GM19324 (cell line): ENCODE measurements at regions not wholly inside any gene's neighbourhood (a gene's known extent, or its start where the extent isn't known, plus 50 kb on each side); places are given as distances from the start of the nearest gene placed in this dataset.
"Not testable (repeated sequence)": the region's sequence is repeated elsewhere in the genome, so short reads cannot be mapped to it uniquely, and the experiment has no call there.

Experiments used
- ATAC-seq: cut with Tn5 transposase; IDR thresholded peaks from one replicate; pipeline ENCODE4 v1.9.1; 2021; ENCODE audit warnings: mild to moderate bottlenecking, moderate library complexity; ENCODE audit not compliant: unreplicated experiment, low FRiP score

GRCh38 chr18:51569561-51569960 is 372.1 kb upstream of the MEX3C start:
- ATAC-seq: no peak

- ATAC-seq: not testable (repeated sequence)
Observed at GRCh38 chr18:51570071-51570470, 372.6 kb upstream of the MEX3C start.

- not testable (repeated sequence) for ATAC-seq
Observed at GRCh38 chr18:51573886-51574285, 376.4 kb upstream of the MEX3C start.

GRCh38 chr18:51575171-51575570 is 377.7 kb upstream of the MEX3C start:
- no peak for ATAC-seq

- ATAC-seq: no peak
Observed at GRCh38 chr18:51578406-51578980, 381.0 kb upstream of the MEX3C start.

- ATAC-seq: no peak
Observed at GRCh38 chr18:51580580-51580979, 383.1 kb upstream of the MEX3C start.

- ATAC-seq: no peak
Observed at GRCh38 chr18:51582551-51582950, 385.1 kb upstream of the MEX3C start.

- ATAC-seq: no peak
Observed at GRCh38 chr18:51588616-51589015, 391.1 kb upstream of the MEX3C start.

- no peak for ATAC-seq
Observed at GRCh38 chr18:51593931-51594330, 396.4 kb upstream of the MEX3C start.

- no peak for ATAC-seq
Observed at GRCh38 chr18:51603111-51603510, 405.6 kb upstream of the MEX3C start.

- ATAC-seq: no peak
Observed at GRCh38 chr18:51603551-51603950, 406.1 kb upstream of the MEX3C start.

- ATAC-seq: no peak
Observed at GRCh38 chr18:51610481-51610880, 413.0 kb upstream of the MEX3C start.

- ATAC-seq: no peak
Observed at GRCh38 chr18:51611326-51611725, 413.8 kb upstream of the MEX3C start.

GRCh38 chr18:51614033-51614432 is 416.6 kb upstream of the MEX3C start:
- ATAC-seq: no peak

GRCh38 chr18:51614967-51615571 is 417.6 kb upstream of the MEX3C start:
- ATAC-seq: no peak

- ATAC-seq: no peak
Observed at GRCh38 chr18:51617167-51617566, 419.7 kb upstream of the MEX3C start.

GRCh38 chr18:51617572-51618260 is 420.2 kb upstream of the MEX3C start:
- ATAC-seq: no peak

GRCh38 chr18:51619283-51619682 is 421.8 kb upstream of the MEX3C start:
- no peak for ATAC-seq

GRCh38 chr18:51621113-51621863 is 423.8 kb upstream of the MEX3C start:
- peak; percentile 52 for ATAC-seq

- no peak for ATAC-seq
Observed at GRCh38 chr18:51621864-51622160, 424.3 kb upstream of the MEX3C start.

- ATAC-seq: no peak
Observed at GRCh38 chr18:51622702-51623101, 425.2 kb upstream of the MEX3C start.

- no peak for ATAC-seq
Observed at GRCh38 chr18:51623653-51624052, 426.2 kb upstream of the MEX3C start.
